ENCODE measurements at regions not wholly inside any gene's neighbourhood (a gene's known extent, or its start where the extent isn't known, plus 50 kb on each side); places are given as distances from the start of the nearest gene placed in this dataset.

DNA sequence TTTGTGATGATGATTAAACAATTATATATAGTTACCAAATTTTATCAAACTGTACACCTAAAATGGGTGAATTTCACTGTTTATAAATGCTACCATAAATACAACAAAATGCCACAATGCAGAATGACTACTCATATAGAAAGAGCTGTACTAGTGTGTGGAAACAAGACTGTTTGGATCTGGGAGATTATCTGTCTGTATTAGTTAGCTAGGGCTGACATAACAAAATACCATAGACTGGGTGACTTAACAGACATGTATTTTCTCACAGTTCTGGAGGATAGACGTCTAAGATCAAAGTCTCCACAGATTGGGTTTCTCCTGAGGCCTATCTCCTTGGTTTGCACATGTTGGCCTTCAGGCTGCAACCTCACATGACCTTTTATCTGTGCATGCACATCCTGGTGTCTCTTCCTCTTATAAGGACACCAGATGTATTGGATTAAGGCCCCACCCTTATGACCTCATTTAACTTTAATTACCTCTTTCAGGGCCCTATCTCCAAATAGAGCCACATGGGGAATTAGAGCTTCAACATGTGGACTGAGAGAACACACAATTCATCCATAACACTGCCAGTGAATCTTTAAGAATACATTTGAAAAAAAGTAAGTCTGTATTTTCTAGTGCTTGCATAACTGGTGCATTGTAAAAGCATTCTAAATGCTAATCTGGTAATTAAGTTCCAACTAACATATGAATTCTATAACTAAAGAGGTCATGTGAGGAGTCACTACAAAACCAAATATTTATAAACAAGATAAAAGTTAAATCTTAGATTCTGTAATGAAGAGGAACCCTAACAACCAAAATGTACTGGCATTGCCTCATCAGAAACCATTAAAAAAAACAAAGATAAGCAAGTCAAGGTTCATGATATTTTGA is 699.6 kb downstream of the NYAP2 start:
- TF ChIP-seq, protein P1, sequence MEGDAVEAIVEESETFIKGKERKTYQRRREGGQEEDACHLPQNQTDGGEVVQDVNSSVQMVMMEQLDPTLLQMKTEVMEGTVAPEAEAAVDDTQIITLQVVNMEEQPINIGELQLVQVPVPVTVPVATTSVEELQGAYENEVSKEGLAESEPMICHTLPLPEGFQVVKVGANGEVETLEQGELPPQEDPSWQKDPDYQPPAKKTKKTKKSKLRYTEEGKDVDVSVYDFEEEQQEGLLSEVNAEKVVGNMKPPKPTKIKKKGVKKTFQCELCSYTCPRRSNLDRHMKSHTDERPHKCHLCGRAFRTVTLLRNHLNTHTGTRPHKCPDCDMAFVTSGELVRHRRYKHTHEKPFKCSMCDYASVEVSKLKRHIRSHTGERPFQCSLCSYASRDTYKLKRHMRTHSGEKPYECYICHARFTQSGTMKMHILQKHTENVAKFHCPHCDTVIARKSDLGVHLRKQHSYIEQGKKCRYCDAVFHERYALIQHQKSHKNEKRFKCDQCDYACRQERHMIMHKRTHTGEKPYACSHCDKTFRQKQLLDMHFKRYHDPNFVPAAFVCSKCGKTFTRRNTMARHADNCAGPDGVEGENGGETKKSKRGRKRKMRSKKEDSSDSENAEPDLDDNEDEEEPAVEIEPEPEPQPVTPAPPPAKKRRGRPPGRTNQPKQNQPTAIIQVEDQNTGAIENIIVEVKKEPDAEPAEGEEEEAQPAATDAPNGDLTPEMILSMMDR (IDR thresholded peaks at IDR 0.05), result no peak
- DNase-seq (ENCODE audit: low spot score), result no peak
- Histone ChIP-seq H3K27ac (no peak overlapping the region), H3K4me3 (no peak overlapping the region)

DNA sequence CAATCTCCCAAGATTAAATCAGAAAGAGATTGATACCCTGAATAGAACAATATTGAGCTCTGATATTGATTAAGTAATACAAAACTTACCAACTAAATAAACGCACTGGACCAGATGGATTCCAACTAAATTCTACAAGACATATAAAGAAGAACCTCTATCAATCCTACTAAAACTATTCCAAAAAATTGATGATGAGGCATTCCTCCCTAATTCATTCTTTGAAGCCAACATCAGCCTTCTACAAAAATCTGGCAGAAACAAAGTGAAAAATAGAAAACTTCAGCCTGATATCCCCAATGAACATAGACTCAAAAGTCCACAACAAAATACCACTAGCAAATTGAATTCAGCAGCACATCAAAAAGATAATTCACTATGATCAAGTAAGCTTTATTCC is 695.5 kb downstream of the NYAP2 start:
- DNase-seq (ENCODE audit: low spot score), result no peak
- no peak overlapping the region for H3K27ac ChIP-seq
- H3K4me3 ChIP-seq, result no peak overlapping the region
- TF ChIP-seq, protein P1 (IDR thresholded peaks at IDR 0.05), result no peak

DNA sequence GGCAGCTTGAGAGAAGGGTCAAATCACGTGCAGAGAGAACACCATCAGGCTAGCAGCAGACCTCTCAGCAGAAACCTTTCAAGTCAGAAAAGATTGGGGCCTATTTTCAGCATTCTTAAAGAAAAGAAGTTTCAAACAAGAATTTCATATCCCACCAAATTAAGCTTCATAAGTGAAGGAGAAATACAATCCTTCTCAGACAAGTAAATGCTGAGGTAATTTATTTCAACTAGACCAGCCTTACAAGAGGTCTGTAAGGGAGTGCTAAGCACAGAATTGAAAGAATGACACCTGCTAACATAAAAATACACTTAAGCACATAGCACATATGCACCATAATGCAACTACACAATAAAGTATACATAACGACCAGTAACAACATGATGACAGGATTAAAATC is 693.9 kb downstream of the NYAP2 start:
- H3K27ac ChIP-seq, result no peak overlapping the region
- no peak overlapping the region for H3K4me3 ChIP-seq
- DNase-seq (ENCODE audit: low spot score), result no peak
- TF ChIP-seq, protein P1 (IDR thresholded peaks at IDR 0.05), result no peak

DNA sequence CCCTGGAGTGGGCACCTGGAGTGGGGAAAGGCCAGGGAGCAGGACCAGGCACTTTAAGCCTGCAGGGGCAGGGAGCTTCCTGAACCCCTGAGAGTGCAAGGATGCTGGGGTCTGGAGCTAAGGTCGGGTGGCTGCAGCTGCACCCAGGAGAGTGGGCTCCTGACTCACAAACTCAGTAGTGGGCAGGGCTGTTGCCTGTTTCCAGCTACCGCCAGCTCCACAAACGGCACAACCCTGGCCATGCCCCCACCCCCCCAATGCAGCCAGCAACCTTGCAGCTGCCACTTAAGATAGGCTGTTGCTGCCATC is 688.8 kb downstream of the NYAP2 start:
- H3K4me3 ChIP-seq, result no peak overlapping the region
- H3K27ac ChIP-seq, result no peak overlapping the region
- DNase-seq (ENCODE audit: low spot score), result no peak
- TF ChIP-seq, protein P1 (IDR thresholded peaks at IDR 0.05), result no peak

DNA sequence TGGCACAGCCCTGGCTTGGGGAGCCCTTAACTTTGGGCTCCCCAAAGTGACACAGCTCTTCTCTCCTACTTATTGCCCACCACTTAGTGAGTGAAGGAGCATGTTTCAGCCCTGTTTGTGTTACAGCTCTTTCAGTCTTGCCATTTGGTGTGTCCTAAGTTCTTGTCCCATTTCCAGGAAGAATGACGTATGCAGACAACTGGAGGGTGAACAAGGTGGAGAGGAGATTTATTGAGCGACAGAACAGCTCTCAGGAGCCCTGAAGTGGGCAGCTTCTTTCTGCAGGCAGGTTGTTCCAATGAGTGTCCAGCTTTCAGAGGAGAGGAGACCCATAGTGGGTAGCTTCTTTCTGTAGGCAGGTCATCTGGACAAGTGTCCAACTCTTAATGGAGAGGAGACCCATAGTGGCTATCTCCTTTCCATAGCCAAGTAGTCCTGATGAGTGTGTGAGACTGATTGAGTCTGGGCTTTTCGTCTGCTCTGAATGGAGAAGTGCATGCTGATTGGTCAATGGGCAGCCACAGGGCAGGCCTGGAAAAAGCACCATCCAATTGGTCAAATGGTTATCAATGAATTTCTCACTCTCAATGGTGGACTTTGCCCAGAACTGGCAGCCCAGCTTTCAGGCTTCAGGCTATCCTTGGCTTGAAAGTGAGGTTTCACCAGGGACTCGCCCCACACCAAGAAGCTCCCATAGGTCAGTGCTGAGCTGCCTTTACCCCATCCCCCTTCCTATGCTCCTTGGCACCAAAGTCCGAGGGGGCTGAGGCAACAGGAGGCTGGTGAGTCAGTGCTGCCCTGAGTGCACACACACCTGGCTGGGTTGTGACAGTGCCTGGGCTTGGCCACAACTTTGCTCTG is 688.2 kb downstream of the NYAP2 start:
- no peak for DNase-seq (ENCODE audit: low spot score)
- H3K4me3 ChIP-seq, result no peak overlapping the region
- no peak overlapping the region for H3K27ac ChIP-seq
- TF ChIP-seq, protein P1 (IDR thresholded peaks at IDR 0.05), result no peak

DNA sequence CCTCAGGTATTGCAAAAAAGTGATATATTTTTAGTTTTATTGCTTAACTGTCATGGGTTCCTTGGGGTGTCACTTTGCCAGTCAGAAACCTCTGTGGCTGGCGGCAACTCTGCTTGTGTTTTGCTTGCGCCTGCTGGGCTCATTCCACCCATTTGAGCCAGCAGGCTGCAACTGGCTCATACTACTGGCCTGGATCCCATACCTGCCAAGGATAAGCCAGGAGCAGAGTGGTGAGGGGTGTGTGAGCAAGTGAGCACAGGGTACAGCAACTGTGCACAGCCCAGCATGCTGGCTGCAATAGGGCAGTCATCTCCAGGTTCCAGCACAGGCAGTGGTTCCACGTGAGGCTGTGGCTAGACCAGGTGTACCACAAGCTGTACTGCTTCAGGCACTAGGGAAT is 687.5 kb downstream of the NYAP2 start:
- TF ChIP-seq, protein P1 (IDR thresholded peaks at IDR 0.05), result no peak
- Histone ChIP-seq H3K27ac (no peak overlapping the region), H3K4me3 (no peak overlapping the region)
- no peak for DNase-seq (ENCODE audit: low spot score)

Measured in coronary artery (tissue), 2 donors.